ENCODE measurements at regions not wholly inside any gene's neighbourhood (a gene's known extent, or its start where the extent isn't known, plus 50 kb on each side); places are given as distances from the start of the nearest gene placed in this dataset.
"Not testable (repeated sequence)": the region's sequence is repeated elsewhere in the genome, so short reads cannot be mapped to it uniquely, and the experiment has no call there.

- in situ Hi-C loops (cut with MboI; ENCODE audit: low sequenced_read_pairs) = loop anchor here (25.0 kb wide), 1 partner anchor 204 kb away; the partner anchor contains the start of gene OXCT1
Observed at GRCh38 chr5:42066131-42066530, 141.1 kb downstream of the FBXO4 start.

- in situ Hi-C loops (cut with MboI; ENCODE audit: low sequenced_read_pairs) = loop anchor here (25.0 kb wide), 1 partner anchor 212 kb away; the partner anchor contains the start of gene OXCT1
Observed at GRCh38 chr5:42074353-42074752, 149.3 kb downstream of the FBXO4 start.

- in situ Hi-C loops (cut with MboI; ENCODE audit: low sequenced_read_pairs) = no loop called here
Observed at GRCh38 chr5:42089705-42090104, 164.6 kb downstream of the FBXO4 start.

- in situ Hi-C loops (cut with MboI; ENCODE audit: low sequenced_read_pairs) = no loop called here
Observed at GRCh38 chr5:42090162-42090561, 165.1 kb downstream of the FBXO4 start.

GRCh38 chr5:42099846-42100245 is 174.8 kb downstream of the FBXO4 start:
- in situ Hi-C loops (cut with MboI; ENCODE audit: low sequenced_read_pairs) = not testable (repeated sequence)

GRCh38 chr5:42108468-42108867 is 183.4 kb downstream of the FBXO4 start:
- in situ Hi-C loops (cut with MboI; ENCODE audit: low sequenced_read_pairs) = no loop called here

GRCh38 chr5:42109006-42109572 is 184.0 kb downstream of the FBXO4 start:
- in situ Hi-C loops (cut with MboI; ENCODE audit: low sequenced_read_pairs) = no loop called here

GRCh38 chr5:42115721-42116120 is 190.6 kb downstream of the FBXO4 start:
- in situ Hi-C loops (cut with MboI; ENCODE audit: low sequenced_read_pairs) = not testable (repeated sequence)

GRCh38 chr5:42120070-42120469 is 195.0 kb downstream of the FBXO4 start:
- in situ Hi-C loops (cut with MboI; ENCODE audit: low sequenced_read_pairs) = no loop called here

- in situ Hi-C loops (cut with MboI; ENCODE audit: low sequenced_read_pairs) = no loop called here
Observed at GRCh38 chr5:42121401-42121800, 196.3 kb downstream of the FBXO4 start.

GRCh38 chr5:42131081-42131480 is 206.0 kb downstream of the FBXO4 start:
- in situ Hi-C loops (cut with MboI; ENCODE audit: low sequenced_read_pairs) = no loop called here

- in situ Hi-C loops (cut with MboI; ENCODE audit: low sequenced_read_pairs) = no loop called here
Observed at GRCh38 chr5:42143361-42143760, 218.3 kb downstream of the FBXO4 start.

- in situ Hi-C loops (cut with MboI; ENCODE audit: low sequenced_read_pairs) = no loop called here
Observed at GRCh38 chr5:42148813-42149212, 223.7 kb downstream of the FBXO4 start.

- in situ Hi-C loops (cut with MboI; ENCODE audit: low sequenced_read_pairs) = no loop called here
Observed at GRCh38 chr5:42157215-42157614, 232.1 kb downstream of the FBXO4 start.

- in situ Hi-C loops (cut with MboI; ENCODE audit: low sequenced_read_pairs) = no loop called here
Observed at GRCh38 chr5:42163083-42163482, 238.0 kb downstream of the FBXO4 start.

- in situ Hi-C loops (cut with MboI; ENCODE audit: low sequenced_read_pairs) = no loop called here
Observed at GRCh38 chr5:42168091-42168670, 243.1 kb downstream of the FBXO4 start.

- in situ Hi-C loops (cut with MboI; ENCODE audit: low sequenced_read_pairs) = not testable (repeated sequence)
Observed at GRCh38 chr5:42176118-42176517, 247.1 kb upstream of the GHR start.

GRCh38 chr5:42179843-42180242 is 243.4 kb upstream of the GHR start:
- in situ Hi-C loops (cut with MboI; ENCODE audit: low sequenced_read_pairs) = not testable (repeated sequence)

- in situ Hi-C loops (cut with MboI; ENCODE audit: low sequenced_read_pairs) = no loop called here
Observed at GRCh38 chr5:42216904-42217303, 206.3 kb upstream of the GHR start.

GRCh38 chr5:42217791-42218190 is 205.4 kb upstream of the GHR start:
- in situ Hi-C loops (cut with MboI; ENCODE audit: low sequenced_read_pairs) = no loop called here

GRCh38 chr5:42225009-42225408 is 198.2 kb upstream of the GHR start:
- in situ Hi-C loops (cut with MboI; ENCODE audit: low sequenced_read_pairs) = no loop called here

- in situ Hi-C loops (cut with MboI; ENCODE audit: low sequenced_read_pairs) = no loop called here
Observed at GRCh38 chr5:42228279-42228678, 195.0 kb upstream of the GHR start.

GRCh38 chr5:42230839-42231238 is 192.4 kb upstream of the GHR start:
- in situ Hi-C loops (cut with MboI; ENCODE audit: low sequenced_read_pairs) = no loop called here

Measured in HL-60/S4 (cell line).